SK-N-SH (cell line): ENCODE measurements at regions not wholly inside any gene's neighbourhood (a gene's known extent, or its start where the extent isn't known, plus 50 kb on each side); places are given as distances from the start of the nearest gene placed in this dataset.

Experiments
- CTCF ChIP-seq: fragments of 200-600 bp; sonication (generic); IDR thresholded peaks from 2 replicates; pipeline ENCODE4 v1.6.1; 2017; ENCODE audit warnings: antibody characterized with exemption, mild to moderate bottlenecking, moderate library complexity
- ELF1 ChIP-seq: IDR thresholded peaks from 2 replicates; pipeline ENCODE4 v1.4.0; 2012
- EZH2phosphoT487 ChIP-seq: fragments of 200-600 bp; sonication (generic); IDR thresholded peaks from 2 replicates; pipeline ENCODE4 v1.6.1; 2017; ENCODE audit warnings: low read depth, mixed run types, mild to moderate bottlenecking, antibody characterized with exemption, moderate library complexity, borderline replicate concordance
- FOXM1 ChIP-seq: IDR thresholded peaks from 2 replicates; pipeline ENCODE4 v1.4.0; 2012; ENCODE audit warnings: low read depth, mild to moderate bottlenecking
- GATA2 ChIP-seq: sonication (generic); formaldehyde crosslinking; IDR thresholded peaks from 2 replicates; pipeline ENCODE4 v1.5.0; 2020; ENCODE audit warnings: mild to moderate bottlenecking, missing genetic modification reagents
- IRF3 ChIP-seq: fragments of 150-350 bp; IDR thresholded peaks from 2 replicates; pipeline ENCODE4 v1.6.1; 2016; ENCODE audit warnings: mild to moderate bottlenecking, low read depth, low read length
- MAX ChIP-seq: IDR thresholded peaks from 2 replicates; pipeline ENCODE4 v1.4.0; 2012; ENCODE audit warnings: low read depth
- RAD21 ChIP-seq: IDR thresholded peaks from 2 replicates; pipeline ENCODE4 v1.6.1; 2012; ENCODE audit warnings: mild to moderate bottlenecking, low read length
- REST ChIP-seq: IDR thresholded peaks from 2 replicates; pipeline ENCODE4 v1.6.1; 2012; ENCODE audit warnings: mild to moderate bottlenecking, low read depth, low read length, moderate library complexity
- TAF1 ChIP-seq: IDR thresholded peaks from 2 replicates; pipeline ENCODE4 v1.6.1; 2012; ENCODE audit warnings: low read depth, mild to moderate bottlenecking, low read length, moderate library complexity, borderline replicate concordance
- YY1 ChIP-seq: IDR thresholded peaks from 2 replicates; pipeline ENCODE4 v1.4.0; 2012; ENCODE audit warnings: low read depth, mild to moderate bottlenecking

GRCh38 chr2:126431136-126431535 lies 224.8 kb upstream of the GYPC start:
- TF ChIP-seq CTCF, result no peak
- TF ChIP-seq EZH2phosphoT487, result no peak
- TF ChIP-seq RAD21, result no peak
- no peak for TF ChIP-seq GATA2 (CRISPR knock-in tag)
- no peak for TF ChIP-seq MAX
- no peak for TF ChIP-seq IRF3
- no peak for TF ChIP-seq ELF1
- no peak for TF ChIP-seq FOXM1
- TF ChIP-seq REST, result no peak
- no peak for TF ChIP-seq TAF1
- TF ChIP-seq YY1, result no peak
